HG03442 (cell line): ENCODE measurements at regions not wholly inside any gene's neighbourhood (a gene's known extent, or its start where the extent isn't known, plus 50 kb on each side); places are given as distances from the start of the nearest gene placed in this dataset.

ENCODE experiments used
- ATAC-seq: cut with Tn5 transposase; IDR thresholded peaks from one replicate; pipeline ENCODE4 v1.9.1; 2021; ENCODE audit warnings: mild to moderate bottlenecking, moderate library complexity; ENCODE audit not compliant: unreplicated experiment

- ATAC-seq: no peak
Measured at GRCh38 chr10:121406823-121407545, 191.3 kb downstream of the FGFR2 start.

GRCh38 chr10:121409466-121410104 is 188.7 kb downstream of the FGFR2 start:
- no peak for ATAC-seq

- ATAC-seq: no peak
Measured at GRCh38 chr10:121411004-121411403, 187.2 kb downstream of the FGFR2 start.

- ATAC-seq: no peak
Measured at GRCh38 chr10:121413951-121414350, 184.3 kb downstream of the FGFR2 start.

GRCh38 chr10:121414366-121415062 is 183.7 kb downstream of the FGFR2 start:
- no peak for ATAC-seq

GRCh38 chr10:121415063-121415399 is 183.2 kb downstream of the FGFR2 start:
- ATAC-seq: no peak

- ATAC-seq: no peak
Measured at GRCh38 chr10:121416071-121416470, 182.2 kb downstream of the FGFR2 start.

- ATAC-seq: no peak
Measured at GRCh38 chr10:121417298-121417697, 180.9 kb downstream of the FGFR2 start.

- ATAC-seq: no peak
Measured at GRCh38 chr10:121418126-121418777, 180.0 kb downstream of the FGFR2 start.

GRCh38 chr10:121420006-121420405 is 178.2 kb downstream of the FGFR2 start:
- no peak for ATAC-seq

- ATAC-seq: no peak
Measured at GRCh38 chr10:121422096-121422495, 176.1 kb downstream of the FGFR2 start.

GRCh38 chr10:121425623-121426022 is 172.6 kb downstream of the FGFR2 start:
- no peak for ATAC-seq

GRCh38 chr10:121426307-121426706 is 171.9 kb downstream of the FGFR2 start:
- ATAC-seq: no peak
